Cardiac muscle cell (in vitro differentiated cells and primary cell): ENCODE measurements at regions not wholly inside any gene's neighbourhood (a gene's known extent, or its start where the extent isn't known, plus 50 kb on each side); places are given as distances from the start of the nearest gene placed in this dataset.

ENCODE experiments used
- DNase-seq, 2 donors: peaks; one replicate each; pipeline versions ENCODE4 v3.0.0 to v3.0.0-alpha.2; 2010 to 2017; ENCODE audit warnings: low read depth in 1 of 2, low spot score in 1 of 2
- H3K27ac ChIP-seq: fragments of 200-600 bp; sonication (generic); 2 replicates; pipeline ENCODE4 v1.5.1; 2016
- H3K27me3 ChIP-seq: fragments of 200-600 bp; sonication (generic); 2 replicates; pipeline ENCODE4 v1.6.0; 2016; ENCODE audit warnings: control low read depth
- H3K36me3 ChIP-seq: fragments of 200-600 bp; sonication (generic); 2 replicates; pipeline ENCODE4 v1.5.1; 2016; ENCODE audit warnings: control low read depth
- H3K4me1 ChIP-seq: fragments of 200-600 bp; sonication (generic); 2 replicates; pipeline ENCODE4 v1.8.1; 2017; ENCODE audit warnings: low read depth, mild to moderate bottlenecking, mixed run types
- H3K4me3 ChIP-seq: fragments of 200-600 bp; sonication (generic); 2 replicates; pipeline ENCODE4 v1.5.1; 2016; ENCODE audit warnings: mild to moderate bottlenecking
- H3K9me3 ChIP-seq: fragments of 200-600 bp; sonication (generic); 2 replicates; pipeline ENCODE4 v1.5.1; 2017; ENCODE audit warnings: low read depth, mild to moderate bottlenecking, control low read depth
- TF ChIP-seq, protein P1 (sequence below): IDR thresholded peaks from 2 replicates; pipeline ENCODE4 v1.5.1; 2012; ENCODE audit warnings: low read depth, mild to moderate bottlenecking, low read length

DNA sequence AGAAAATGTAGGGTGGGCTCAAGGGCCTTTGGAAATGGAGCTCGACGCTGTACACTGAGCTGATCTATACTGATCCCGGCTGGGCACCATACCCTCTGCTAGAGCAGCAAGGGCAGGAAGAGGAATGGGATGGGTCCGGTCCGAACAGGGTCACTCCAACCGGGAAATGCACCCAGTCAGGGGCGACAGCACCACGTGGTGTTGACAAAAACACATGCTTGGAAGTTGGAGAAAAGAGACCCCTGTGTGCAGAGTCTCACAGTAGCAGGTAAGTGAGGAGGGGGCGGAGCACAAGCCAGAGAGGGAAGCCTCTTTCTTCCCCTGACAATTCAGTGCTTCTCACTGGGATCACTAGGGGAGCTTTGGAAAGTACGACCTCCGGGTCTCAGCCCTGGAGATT is 84.1 kb upstream of the ASB18 start:
- DNase-seq = no peak
- Histone ChIP-seq H3K27ac (no peak overlapping the region), H3K4me3 (no peak overlapping the region), H3K27me3 (no peaks in the 10 kb centered on the region), H3K36me3 (no peaks in the 10 kb centered on the region), H3K9me3 (no peaks in the 10 kb centered on the region), H3K4me1 (no peaks in the 10 kb centered on the region)
- TF ChIP-seq, protein P1, sequence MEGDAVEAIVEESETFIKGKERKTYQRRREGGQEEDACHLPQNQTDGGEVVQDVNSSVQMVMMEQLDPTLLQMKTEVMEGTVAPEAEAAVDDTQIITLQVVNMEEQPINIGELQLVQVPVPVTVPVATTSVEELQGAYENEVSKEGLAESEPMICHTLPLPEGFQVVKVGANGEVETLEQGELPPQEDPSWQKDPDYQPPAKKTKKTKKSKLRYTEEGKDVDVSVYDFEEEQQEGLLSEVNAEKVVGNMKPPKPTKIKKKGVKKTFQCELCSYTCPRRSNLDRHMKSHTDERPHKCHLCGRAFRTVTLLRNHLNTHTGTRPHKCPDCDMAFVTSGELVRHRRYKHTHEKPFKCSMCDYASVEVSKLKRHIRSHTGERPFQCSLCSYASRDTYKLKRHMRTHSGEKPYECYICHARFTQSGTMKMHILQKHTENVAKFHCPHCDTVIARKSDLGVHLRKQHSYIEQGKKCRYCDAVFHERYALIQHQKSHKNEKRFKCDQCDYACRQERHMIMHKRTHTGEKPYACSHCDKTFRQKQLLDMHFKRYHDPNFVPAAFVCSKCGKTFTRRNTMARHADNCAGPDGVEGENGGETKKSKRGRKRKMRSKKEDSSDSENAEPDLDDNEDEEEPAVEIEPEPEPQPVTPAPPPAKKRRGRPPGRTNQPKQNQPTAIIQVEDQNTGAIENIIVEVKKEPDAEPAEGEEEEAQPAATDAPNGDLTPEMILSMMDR = no peak

DNA sequence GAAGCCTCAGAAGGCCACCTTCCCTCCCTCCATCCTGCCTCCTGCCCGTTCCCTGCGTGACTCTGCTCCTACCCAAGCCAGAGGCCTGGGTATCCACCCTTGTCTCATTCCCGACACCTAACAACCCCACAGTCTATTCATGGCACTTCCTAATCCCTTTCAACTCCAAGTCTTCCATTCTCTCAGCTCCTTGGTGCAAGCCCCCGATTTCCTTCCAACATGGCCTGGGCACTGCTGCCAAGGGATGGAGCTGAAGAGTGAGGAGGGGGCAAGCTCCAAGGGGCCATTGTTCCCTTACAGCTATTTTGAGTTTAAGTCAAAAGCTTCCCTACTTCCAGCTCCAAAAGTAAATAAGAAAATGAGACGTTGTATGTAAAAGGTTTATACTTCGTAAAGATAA is 84.8 kb upstream of the ASB18 start:
- H3K4me3 ChIP-seq = no peak overlapping the region
- no peaks in the 10 kb centered on the region for H3K4me1 ChIP-seq
- no peak for DNase-seq
- H3K9me3 ChIP-seq = no peaks in the 10 kb centered on the region
- no peak overlapping the region for H3K27ac ChIP-seq
- no peaks in the 10 kb centered on the region for H3K27me3 ChIP-seq
- H3K36me3 ChIP-seq = no peaks in the 10 kb centered on the region
- TF ChIP-seq, protein P1 = no peak

DNA sequence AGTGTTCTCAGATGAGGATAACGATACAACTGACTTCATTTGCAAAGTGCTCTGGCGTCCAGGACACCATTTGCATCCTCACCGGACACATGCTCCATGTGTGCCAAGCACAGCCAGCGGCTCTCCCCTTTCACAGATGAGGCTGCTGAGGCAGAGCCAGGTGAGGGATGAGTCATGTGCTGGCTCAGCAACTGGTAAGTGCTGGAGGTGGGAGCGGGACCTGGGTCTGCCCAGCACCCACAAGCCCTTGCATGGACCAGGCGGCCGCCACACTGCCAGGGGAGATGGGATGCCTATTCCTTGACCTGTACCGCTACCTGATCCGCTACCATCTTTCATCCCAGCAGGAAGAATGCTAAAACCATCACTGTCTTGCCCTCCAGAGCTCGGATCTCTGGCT is 86.2 kb upstream of the ASB18 start:
- H3K9me3 ChIP-seq = no peaks in the 10 kb centered on the region
- no peaks in the 10 kb centered on the region for H3K36me3 ChIP-seq
- H3K27ac ChIP-seq = no peak overlapping the region
- H3K27me3 ChIP-seq = no peaks in the 10 kb centered on the region
- no peak for DNase-seq
- H3K4me1 ChIP-seq = no peaks in the 10 kb centered on the region
- TF ChIP-seq, protein P1 = no peak
- H3K4me3 ChIP-seq = no peak overlapping the region

DNA sequence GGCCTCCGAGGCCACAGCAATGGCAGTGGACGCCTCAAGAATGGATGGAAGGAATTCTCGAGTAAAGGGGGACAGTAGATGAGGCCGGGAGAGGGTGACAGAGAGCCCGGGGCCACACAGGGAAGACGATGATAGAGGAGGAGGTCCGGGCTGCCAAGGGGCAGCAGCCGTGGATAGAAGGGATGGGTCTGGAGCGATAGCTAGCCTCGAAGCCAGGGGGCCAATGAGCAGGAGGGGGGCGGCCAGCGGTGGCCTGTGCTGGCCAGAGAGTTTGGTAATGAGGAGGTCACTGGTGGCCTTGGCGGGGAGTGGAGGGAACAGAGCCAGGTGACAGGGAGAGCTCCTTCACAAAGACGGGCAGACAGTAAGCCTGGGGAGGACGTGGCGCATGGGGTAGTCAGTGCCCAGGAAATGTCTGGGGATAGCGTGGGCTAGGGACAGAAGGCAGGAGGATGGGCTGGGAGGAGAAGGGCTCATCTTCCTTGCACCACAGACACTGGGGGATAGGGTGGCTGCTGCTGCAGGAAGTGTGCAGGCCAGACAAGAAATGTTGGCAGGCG is 87.8 kb upstream of the ASB18 start:
- TF ChIP-seq, protein P1 = no peak
- Histone ChIP-seq H3K9me3 (no peaks in the 10 kb centered on the region), H3K36me3 (no peaks in the 10 kb centered on the region), H3K4me1 (no peaks in the 10 kb centered on the region), H3K27ac (no peak overlapping the region), H3K27me3 (no peaks in the 10 kb centered on the region), H3K4me3 (no peak overlapping the region)
- DNase-seq = no peak

DNA sequence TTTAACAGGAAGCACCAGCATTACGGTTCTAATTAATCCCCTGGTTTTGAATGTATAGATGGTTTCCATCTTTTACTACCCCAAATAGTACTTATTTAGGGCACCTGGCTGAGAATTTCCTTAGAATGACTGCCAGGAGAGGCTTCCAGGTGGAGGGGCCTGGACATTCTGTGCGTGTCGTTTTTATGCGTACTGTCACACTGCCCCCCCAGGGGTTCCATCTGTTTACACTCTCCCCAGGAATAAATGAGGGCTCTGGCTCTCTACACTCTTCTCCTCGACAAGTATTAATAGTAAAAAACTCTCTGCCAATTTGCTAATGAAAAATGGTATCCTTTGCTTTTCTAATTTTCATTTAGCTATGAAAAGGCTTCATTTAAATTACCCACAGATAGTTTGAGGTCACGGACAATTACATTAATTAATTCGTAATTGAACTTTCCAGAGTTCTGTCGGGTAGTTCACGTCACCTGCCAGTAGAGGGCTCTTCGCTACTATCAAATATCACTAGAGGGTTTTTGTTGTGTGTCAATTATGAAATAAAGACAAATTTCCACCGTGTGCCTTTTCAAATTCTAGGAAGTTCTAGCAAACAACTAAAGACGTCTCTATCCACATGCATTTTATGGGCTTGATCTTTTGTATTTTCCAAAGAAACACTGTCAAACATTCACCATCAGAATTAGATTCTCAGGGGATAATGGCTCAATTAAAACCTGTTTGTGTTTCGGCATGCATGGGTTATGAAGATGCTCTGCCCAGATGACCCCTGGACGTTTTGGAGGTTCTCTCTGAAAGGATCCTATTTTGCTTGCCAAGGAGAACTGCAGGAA is 88.8 kb upstream of the ASB18 start:
- Histone ChIP-seq H3K9me3 (no peaks in the 10 kb centered on the region), H3K36me3 (no peaks in the 10 kb centered on the region), H3K27ac (no peak overlapping the region), H3K4me3 (no peak overlapping the region), H3K27me3 (no peaks in the 10 kb centered on the region), H3K4me1 (no peaks in the 10 kb centered on the region)
- peak; percentile 47 to 54 for DNase-seq
- TF ChIP-seq, protein P1 = peak; percentile 79
